Mammary epithelial cell (primary cell): ENCODE measurements at regions not wholly inside any gene's neighbourhood (a gene's known extent, or its start where the extent isn't known, plus 50 kb on each side); places are given as distances from the start of the nearest gene placed in this dataset.

Experiments
- EZH2 ChIP-seq: IDR thresholded peaks from 2 replicates; pipeline ENCODE4 v1.6.1; 2012; ENCODE audit warnings: low read length, inconsistent platforms, borderline replicate concordance
- TF ChIP-seq, protein P1 (sequence below), 2 donors: IDR thresholded peaks in 1 of 2; conservative IDR thresholded peaks in 1 of 2; 2 replicates each; pipeline ENCODE4 v1.5.1; 2011 to 2012; ENCODE audit warnings: inconsistent platforms in 2 of 2, low read length in 2 of 2, mild to moderate bottlenecking in 2 of 2, control low read depth in 1 of 2, low read depth in 1 of 2; ENCODE audit not compliant: insufficient read depth in 1 of 2; ENCODE audit errors: extremely low read depth in 1 of 2

DNA sequence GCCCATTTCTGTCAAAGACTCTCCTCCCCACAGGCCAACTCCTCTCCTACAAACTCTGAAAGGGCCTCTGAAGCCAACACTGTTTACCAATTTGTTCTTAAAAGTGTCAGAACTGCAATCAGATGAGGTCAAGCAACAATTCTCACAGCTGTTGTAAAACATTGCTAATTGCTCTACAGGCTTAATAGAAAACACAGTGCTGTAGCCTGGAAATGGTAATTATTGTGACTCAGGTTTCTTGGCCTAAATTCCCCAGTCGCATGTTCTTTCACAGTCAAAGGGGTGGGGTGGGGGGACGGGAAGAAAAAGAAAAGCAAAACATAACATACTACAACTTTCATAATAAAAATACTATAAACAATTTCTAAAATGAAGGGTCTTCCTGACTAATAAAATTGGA lies 343.2 kb downstream of the DMAC1 start:
- TF ChIP-seq, protein P1, sequence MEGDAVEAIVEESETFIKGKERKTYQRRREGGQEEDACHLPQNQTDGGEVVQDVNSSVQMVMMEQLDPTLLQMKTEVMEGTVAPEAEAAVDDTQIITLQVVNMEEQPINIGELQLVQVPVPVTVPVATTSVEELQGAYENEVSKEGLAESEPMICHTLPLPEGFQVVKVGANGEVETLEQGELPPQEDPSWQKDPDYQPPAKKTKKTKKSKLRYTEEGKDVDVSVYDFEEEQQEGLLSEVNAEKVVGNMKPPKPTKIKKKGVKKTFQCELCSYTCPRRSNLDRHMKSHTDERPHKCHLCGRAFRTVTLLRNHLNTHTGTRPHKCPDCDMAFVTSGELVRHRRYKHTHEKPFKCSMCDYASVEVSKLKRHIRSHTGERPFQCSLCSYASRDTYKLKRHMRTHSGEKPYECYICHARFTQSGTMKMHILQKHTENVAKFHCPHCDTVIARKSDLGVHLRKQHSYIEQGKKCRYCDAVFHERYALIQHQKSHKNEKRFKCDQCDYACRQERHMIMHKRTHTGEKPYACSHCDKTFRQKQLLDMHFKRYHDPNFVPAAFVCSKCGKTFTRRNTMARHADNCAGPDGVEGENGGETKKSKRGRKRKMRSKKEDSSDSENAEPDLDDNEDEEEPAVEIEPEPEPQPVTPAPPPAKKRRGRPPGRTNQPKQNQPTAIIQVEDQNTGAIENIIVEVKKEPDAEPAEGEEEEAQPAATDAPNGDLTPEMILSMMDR (conservative IDR thresholded peaks at IDR 0.05 in 1 of 2, IDR thresholded peaks at IDR 0.05 in 1 of 2; ENCODE audit: extremely low read depth in 1 of 2, insufficient read depth in 1 of 2, low read depth in 1 of 2, low read length in 2 of 2), result no peak
- TF ChIP-seq EZH2, result no peak
